ENCODE measurements at regions not wholly inside any gene's neighbourhood (a gene's known extent, or its start where the extent isn't known, plus 50 kb on each side); places are given as distances from the start of the nearest gene placed in this dataset.

- H3K18ac ChIP-seq (ENCODE audit: low read length) = no peak overlapping the region
- H2BK5ac ChIP-seq (ENCODE audit: low read depth, low read length, poor library complexity) = no peak overlapping the region
- no peaks in the 10 kb centered on the region for H3K9me3 ChIP-seq (ENCODE audit: insufficient read depth, low read depth, low read length)
- no peaks in the 10 kb centered on the region for H3K36me3 ChIP-seq (ENCODE audit: control insufficient read depth in 1 of 2, insufficient read depth in 2 of 2, low read length in 2 of 2)
- no peak overlapping the region for H4K8ac ChIP-seq (ENCODE audit: low read depth, low read length)
- no peak overlapping the region for H3K4me3 ChIP-seq (ENCODE audit: low read depth, low read length)
- H3K9ac ChIP-seq (ENCODE audit: low read length) = no peak overlapping the region
- no peak overlapping the region for H3K14ac ChIP-seq (ENCODE audit: low read length)
- H4K12ac ChIP-seq (ENCODE audit: low read depth, low read length) = no peak overlapping the region
- no peak overlapping the region for H3K4me2 ChIP-seq (ENCODE audit: low read length)
- H3K79me1 ChIP-seq (ENCODE audit: low read length) = no peaks in the 10 kb centered on the region
- H2AK5ac ChIP-seq (ENCODE audit: low read length) = no peak overlapping the region
- H3K23ac ChIP-seq (ENCODE audit: low read length) = no peak overlapping the region
- no peak for DNase-seq
- no peaks in the 10 kb centered on the region for H3K27me3 ChIP-seq (ENCODE audit: insufficient read depth, low read length)
- no peaks in the 10 kb centered on the region for H3K79me2 ChIP-seq (ENCODE audit: control insufficient read depth, insufficient read depth, low read length, poor library complexity)
- no peak overlapping the region for H2BK12ac ChIP-seq (ENCODE audit: low read length)
- H4K91ac ChIP-seq (ENCODE audit: low read depth, low read length) = no peak overlapping the region
- no peak overlapping the region for H2BK120ac ChIP-seq (ENCODE audit: insufficient read depth, low read length, poor library complexity)
- no peak overlapping the region for H3K4ac ChIP-seq (ENCODE audit: low read depth, low read length)
- H3K27ac ChIP-seq (ENCODE audit: low read depth, low read length) = no peak overlapping the region
- no peak overlapping the region for H2AFZ ChIP-seq (ENCODE audit: insufficient read depth, low read length, poor library complexity)
- no peaks in the 10 kb centered on the region for H3K4me1 ChIP-seq (ENCODE audit: control insufficient read depth in 1 of 2, insufficient read depth in 2 of 2, low read length in 2 of 2)
These were observed 117.2 kb upstream of the MED14 start for GRCh38 chrX:40852586-40852985.

GRCh38 chrX:40853004-40853815 lies 117.9 kb upstream of the MED14 start:
- Histone ChIP-seq H4K12ac (ENCODE audit: low read depth, low read length) (no peak overlapping the region), H3K23ac (ENCODE audit: low read length) (no peak overlapping the region), H2BK5ac (ENCODE audit: low read depth, low read length, poor library complexity) (no peak overlapping the region), H3K9me3 (ENCODE audit: insufficient read depth, low read depth, low read length) (no peaks in the 10 kb centered on the region), H3K27me3 (ENCODE audit: insufficient read depth, low read length) (no peaks in the 10 kb centered on the region), H2BK12ac (ENCODE audit: low read length) (no peak overlapping the region), H3K4me1 (ENCODE audit: control insufficient read depth in 1 of 2, insufficient read depth in 2 of 2, low read length in 2 of 2) (no peaks in the 10 kb centered on the region), H3K14ac (ENCODE audit: low read length) (no peak overlapping the region), H4K91ac (ENCODE audit: low read depth, low read length) (no peak overlapping the region), H3K4me3 (ENCODE audit: low read depth, low read length) (no peak overlapping the region), H3K79me1 (ENCODE audit: low read length) (no peaks in the 10 kb centered on the region), H3K79me2 (ENCODE audit: control insufficient read depth, insufficient read depth, low read length, poor library complexity) (no peaks in the 10 kb centered on the region), H3K4ac (ENCODE audit: low read depth, low read length) (no peak overlapping the region), H3K27ac (ENCODE audit: low read depth, low read length) (no peak overlapping the region), H2AK5ac (ENCODE audit: low read length) (no peak overlapping the region), H3K4me2 (ENCODE audit: low read length) (no peak overlapping the region), H2AFZ (ENCODE audit: insufficient read depth, low read length, poor library complexity) (no peak overlapping the region), H4K8ac (ENCODE audit: low read depth, low read length) (no peak overlapping the region), H3K36me3 (ENCODE audit: control insufficient read depth in 1 of 2, insufficient read depth in 2 of 2, low read length in 2 of 2) (no peaks in the 10 kb centered on the region), H2BK120ac (ENCODE audit: insufficient read depth, low read length, poor library complexity) (no peak overlapping the region), H3K9ac (ENCODE audit: low read length) (no peak overlapping the region), H3K18ac (ENCODE audit: low read length) (no peak overlapping the region)
- no peak for DNase-seq
- no CpG with 5 or more reads among the region's 4 CpGs for WGBS (ENCODE audit: extremely low coverage, insufficient coverage, insufficient read length)

GRCh38 chrX:40853816-40854123 lies 118.4 kb upstream of the MED14 start:
- H3K4me2 ChIP-seq (ENCODE audit: low read length) = no peak overlapping the region
- no peaks in the 10 kb centered on the region for H3K36me3 ChIP-seq (ENCODE audit: control insufficient read depth in 1 of 2, insufficient read depth in 2 of 2, low read length in 2 of 2)
- peak in 1 of 2 donors; percentile 34 for DNase-seq

GRCh38 chrX:40854242-40854641 lies 118.9 kb upstream of the MED14 start:
- no peak overlapping the region for H4K8ac ChIP-seq (ENCODE audit: low read depth, low read length)
- H3K36me3 ChIP-seq (ENCODE audit: control insufficient read depth in 1 of 2, insufficient read depth in 2 of 2, low read length in 2 of 2) = no peaks in the 10 kb centered on the region
- H3K27ac ChIP-seq (ENCODE audit: low read depth, low read length) = no peak overlapping the region
- WGBS (ENCODE audit: extremely low coverage, insufficient coverage, insufficient read length) = no CpG with 5 or more reads among the region's 1 CpG
- no peak overlapping the region for H4K12ac ChIP-seq (ENCODE audit: low read depth, low read length)
- H2AFZ ChIP-seq (ENCODE audit: insufficient read depth, low read length, poor library complexity) = no peak overlapping the region
- no peak overlapping the region for H2AK5ac ChIP-seq (ENCODE audit: low read length)
- no peak overlapping the region for H3K4ac ChIP-seq (ENCODE audit: low read depth, low read length)
- no peak overlapping the region for H2BK12ac ChIP-seq (ENCODE audit: low read length)
- no peak for DNase-seq
- H2BK120ac ChIP-seq (ENCODE audit: insufficient read depth, low read length, poor library complexity) = no peak overlapping the region
- H3K27me3 ChIP-seq (ENCODE audit: insufficient read depth, low read length) = no peaks in the 10 kb centered on the region
- no peak overlapping the region for H3K18ac ChIP-seq (ENCODE audit: low read length)
- H3K23ac ChIP-seq (ENCODE audit: low read length) = no peak overlapping the region
- no peak overlapping the region for H2BK5ac ChIP-seq (ENCODE audit: low read depth, low read length, poor library complexity)
- H3K79me2 ChIP-seq (ENCODE audit: control insufficient read depth, insufficient read depth, low read length, poor library complexity) = no peaks in the 10 kb centered on the region
- H3K9ac ChIP-seq (ENCODE audit: low read length) = no peak overlapping the region
- H3K9me3 ChIP-seq (ENCODE audit: insufficient read depth, low read depth, low read length) = no peaks in the 10 kb centered on the region
- no peaks in the 10 kb centered on the region for H3K79me1 ChIP-seq (ENCODE audit: low read length)
- H3K4me1 ChIP-seq (ENCODE audit: control insufficient read depth in 1 of 2, insufficient read depth in 2 of 2, low read length in 2 of 2) = no peaks in the 10 kb centered on the region
- H3K4me2 ChIP-seq (ENCODE audit: low read length) = no peak overlapping the region
- H3K14ac ChIP-seq (ENCODE audit: low read length) = no peak overlapping the region
- H3K4me3 ChIP-seq (ENCODE audit: low read depth, low read length) = no peak overlapping the region
- H4K91ac ChIP-seq (ENCODE audit: low read depth, low read length) = no peak overlapping the region

More at GRCh38 chrX:40853816-40854123, 118.4 kb upstream of the MED14 start:
- no peak overlapping the region for H2BK5ac ChIP-seq (ENCODE audit: low read depth, low read length, poor library complexity)
- H3K27ac ChIP-seq (ENCODE audit: low read depth, low read length) = no peak overlapping the region
- no peak overlapping the region for H2BK120ac ChIP-seq (ENCODE audit: insufficient read depth, low read length, poor library complexity)
- no peak overlapping the region for H3K18ac ChIP-seq (ENCODE audit: low read length)
- no peak overlapping the region for H3K4me3 ChIP-seq (ENCODE audit: low read depth, low read length)
- H3K9ac ChIP-seq (ENCODE audit: low read length) = no peak overlapping the region
- H4K8ac ChIP-seq (ENCODE audit: low read depth, low read length) = no peak overlapping the region
- no peaks in the 10 kb centered on the region for H3K79me2 ChIP-seq (ENCODE audit: control insufficient read depth, insufficient read depth, low read length, poor library complexity)
- no peak overlapping the region for H2AK5ac ChIP-seq (ENCODE audit: low read length)
- no peak overlapping the region for H4K12ac ChIP-seq (ENCODE audit: low read depth, low read length)
- no peaks in the 10 kb centered on the region for H3K79me1 ChIP-seq (ENCODE audit: low read length)
- no peaks in the 10 kb centered on the region for H3K9me3 ChIP-seq (ENCODE audit: insufficient read depth, low read depth, low read length)
- no peak overlapping the region for H4K91ac ChIP-seq (ENCODE audit: low read depth, low read length)
- no peak overlapping the region for H3K4ac ChIP-seq (ENCODE audit: low read depth, low read length)
- no peak overlapping the region for H2BK12ac ChIP-seq (ENCODE audit: low read length)
- H3K27me3 ChIP-seq (ENCODE audit: insufficient read depth, low read length) = no peaks in the 10 kb centered on the region
- H3K23ac ChIP-seq (ENCODE audit: low read length) = no peak overlapping the region
- H3K4me1 ChIP-seq (ENCODE audit: control insufficient read depth in 1 of 2, insufficient read depth in 2 of 2, low read length in 2 of 2) = no peaks in the 10 kb centered on the region
- H2AFZ ChIP-seq (ENCODE audit: insufficient read depth, low read length, poor library complexity) = no peak overlapping the region
- H3K14ac ChIP-seq (ENCODE audit: low read length) = no peak overlapping the region

Measured in trophoblast cell (in vitro differentiated cells and primary cell).